Activated CD4-positive, alpha-beta T cell treated with anti-CD3 and anti-CD28 coated beads, Interleukin-2, Interleukin-6, amounts not matched to agents 100 ng/mL and 50 ng/mL, durations not matched to agents 16 hours and 8 hours (primary cell): ENCODE measurements at regions not wholly inside any gene's neighbourhood (a gene's known extent, or its start where the extent isn't known, plus 50 kb on each side); places are given as distances from the start of the nearest gene placed in this dataset.
"Not testable (repeated sequence)": the region's sequence is repeated elsewhere in the genome, so short reads cannot be mapped to it uniquely, and the experiment has no call there.

ENCODE experiments used
- DNase-seq: peaks from one replicate; pipeline ENCODE4 v3.0.0-alpha.2; 2020

- DNase-seq: no peak
Observed at GRCh38 chr3:182612332-182612731, 181.0 kb upstream of the ATP11B start.

GRCh38 chr3:182617500-182617899 lies 175.8 kb upstream of the ATP11B start:
- no peak for DNase-seq

- DNase-seq: no peak
Observed at GRCh38 chr3:182618085-182618732, 175.1 kb upstream of the ATP11B start.

- DNase-seq: no peak
Observed at GRCh38 chr3:182618981-182619591, 174.2 kb upstream of the ATP11B start.

- DNase-seq: no peak
Observed at GRCh38 chr3:182620723-182621434, 172.4 kb upstream of the ATP11B start.

- DNase-seq: no peak
Observed at GRCh38 chr3:182621435-182622240, 171.7 kb upstream of the ATP11B start.

GRCh38 chr3:182622241-182622545 lies 171.1 kb upstream of the ATP11B start:
- DNase-seq: no peak

- no peak for DNase-seq
Observed at GRCh38 chr3:182626484-182627467, 166.5 kb upstream of the ATP11B start.

GRCh38 chr3:182628531-182628930 lies 164.8 kb upstream of the ATP11B start:
- DNase-seq: no peak

GRCh38 chr3:182629521-182629920 lies 163.8 kb upstream of the ATP11B start:
- DNase-seq: no peak

- DNase-seq: no peak
Observed at GRCh38 chr3:182631183-182632076, 161.9 kb upstream of the ATP11B start.

GRCh38 chr3:182632077-182632393 lies 161.3 kb upstream of the ATP11B start:
- no peak for DNase-seq

GRCh38 chr3:182633186-182633585 lies 160.1 kb upstream of the ATP11B start:
- DNase-seq: no peak

- no peak for DNase-seq
Observed at GRCh38 chr3:182636646-182637045, 156.7 kb upstream of the ATP11B start.

- no peak for DNase-seq
Observed at GRCh38 chr3:182637350-182638110, 155.8 kb upstream of the ATP11B start.

GRCh38 chr3:182644013-182644412 lies 149.3 kb upstream of the ATP11B start:
- no peak for DNase-seq

GRCh38 chr3:182644790-182645433 lies 148.4 kb upstream of the ATP11B start:
- DNase-seq: peak; percentile 75

- DNase-seq: no peak
Observed at GRCh38 chr3:182650568-182651128, 142.7 kb upstream of the ATP11B start.

- DNase-seq: no peak
Observed at GRCh38 chr3:182651461-182651860, 141.8 kb upstream of the ATP11B start.

GRCh38 chr3:182653065-182653464 lies 140.2 kb upstream of the ATP11B start:
- DNase-seq: not testable (repeated sequence)
